Immature natural killer cell (primary cell): ENCODE measurements at regions not wholly inside any gene's neighbourhood (a gene's known extent, or its start where the extent isn't known, plus 50 kb on each side); places are given as distances from the start of the nearest gene placed in this dataset.
"Not testable (repeated sequence)": the region's sequence is repeated elsewhere in the genome, so short reads cannot be mapped to it uniquely, and the experiment has no call there.

ENCODE experiments used
- DNase-seq, 3 donors: peaks; one replicate each; pipeline ENCODE4 v3.0.0; 2022; ENCODE audit warnings: mixed read lengths in 1 of 3
- H3K27ac Mint-ChIP-seq, 6 donors: one replicate each; pipeline ENCODE4 v1.8.0; 2020; ENCODE audit warnings: mixed read lengths in 6 of 6, mild to moderate bottlenecking in 5 of 6, inconsistent platforms in 4 of 6, moderate library complexity in 3 of 6
- H3K27me3 Mint-ChIP-seq, 3 donors: one replicate each; pipeline ENCODE4 v1.8.0; 2020 to 2021; ENCODE audit warnings: low read depth in 3 of 3, mild to moderate bottlenecking in 3 of 3, mixed read lengths in 3 of 3, moderate library complexity in 3 of 3, inconsistent platforms in 1 of 3
- H3K36me3 Mint-ChIP-seq, 3 donors: one replicate each; pipeline ENCODE4 v1.8.0; 2020; ENCODE audit warnings: mixed read lengths in 3 of 3, inconsistent platforms in 2 of 3, mild to moderate bottlenecking in 2 of 3
- H3K4me1 Mint-ChIP-seq, 2 donors: one replicate each; pipeline ENCODE4 v1.8.0; 2020; ENCODE audit warnings: inconsistent platforms in 2 of 2, mild to moderate bottlenecking in 2 of 2, mixed read lengths in 2 of 2, moderate library complexity in 1 of 2
- H3K4me3 Mint-ChIP-seq, 5 donors: one replicate each; pipeline ENCODE4 v1.8.0; 2020; ENCODE audit warnings: mild to moderate bottlenecking in 5 of 5, mixed read lengths in 5 of 5, inconsistent platforms in 3 of 5, moderate library complexity in 3 of 5
- H3K9me3 Mint-ChIP-seq, 6 donors: one replicate each; pipeline ENCODE4 v1.8.0; 2020; ENCODE audit warnings: mild to moderate bottlenecking in 6 of 6, mixed read lengths in 6 of 6, inconsistent platforms in 4 of 6, moderate library complexity in 3 of 6

GRCh38 chr18:39574897-39575296 is 2009.3 kb upstream of the CELF4 start:
- Mint-ChIP-seq H3K9me3 (peaks cover 0 to 44% (median 8%) of the 10 kb centered on the region in 6 donors), H3K27me3 (peaks cover 0 to 2% (median 0%) of the 10 kb centered on the region in 3 donors), H3K27ac (no peak overlapping the region), H3K4me3 (no peak overlapping the region), H3K36me3 (no peaks in the 10 kb centered on the region), H3K4me1 (no peaks in the 10 kb centered on the region)
- no peak for DNase-seq

GRCh38 chr18:39571511-39571910 is 2005.9 kb upstream of the CELF4 start:
- Mint-ChIP-seq H3K4me3 (no peak overlapping the region), H3K4me1 (no peaks in the 10 kb centered on the region), H3K27ac (no peak overlapping the region), H3K9me3 (peaks cover 0 to 12% (median 5%) of the 10 kb centered on the region in 6 donors), H3K27me3 (peaks cover 0 to 2% (median 0%) of the 10 kb centered on the region in 3 donors), H3K36me3 (no peaks in the 10 kb centered on the region)
- DNase-seq = no peak

GRCh38 chr18:39565551-39566230 is 2000.1 kb upstream of the CELF4 start:
- not testable (repeated sequence) for H3K27me3 Mint-ChIP-seq, H3K4me3 Mint-ChIP-seq, H3K27ac Mint-ChIP-seq, DNase-seq, H3K36me3 Mint-ChIP-seq, H3K4me1 Mint-ChIP-seq
- peaks cover 1 to 18% (median 7%) of the 10 kb centered on the region in 6 donors for H3K9me3 Mint-ChIP-seq

GRCh38 chr18:39564716-39565115 is 1999.1 kb upstream of the CELF4 start:
- peaks cover 0 to 3% (median 0%) of the 10 kb centered on the region in 3 donors for H3K36me3 Mint-ChIP-seq
- H3K9me3 Mint-ChIP-seq = peaks cover 1 to 23% (median 9%) of the 10 kb centered on the region in 6 donors
- peaks cover 0 to 4% (median 3%) of the 10 kb centered on the region in 3 donors for H3K27me3 Mint-ChIP-seq
- no peaks in the 10 kb centered on the region for H3K4me1 Mint-ChIP-seq
- DNase-seq = no peak
- no peak overlapping the region for H3K4me3 Mint-ChIP-seq
- H3K27ac Mint-ChIP-seq = no peak overlapping the region

- Mint-ChIP-seq H3K36me3 (peaks cover 0 to 3% (median 0%) of the 10 kb centered on the region in 3 donors), H3K27ac (no peak overlapping the region), H3K4me3 (no peak overlapping the region), H3K4me1 (no peaks in the 10 kb centered on the region), H3K9me3 (peaks cover 1 to 30% (median 11%) of the 10 kb centered on the region in 6 donors), H3K27me3 (peaks cover 0 to 5% (median 4%) of the 10 kb centered on the region in 3 donors)
- DNase-seq = no peak
These were observed 1995.5 kb upstream of the CELF4 start for GRCh38 chr18:39561126-39561525.

GRCh38 chr18:39558658-39559057 is 1993.1 kb upstream of the CELF4 start:
- peaks cover 1 to 21% (median 4%) of the 10 kb centered on the region in 6 donors for H3K9me3 Mint-ChIP-seq
- DNase-seq = no peak
- H3K36me3 Mint-ChIP-seq = peaks cover 0 to 3% (median 0%) of the 10 kb centered on the region in 3 donors
- H3K4me1 Mint-ChIP-seq = no peaks in the 10 kb centered on the region
- peaks cover 0 to 2% (median 1%) of the 10 kb centered on the region in 3 donors for H3K27me3 Mint-ChIP-seq
- H3K27ac Mint-ChIP-seq = no peak overlapping the region
- H3K4me3 Mint-ChIP-seq = no peak overlapping the region

- Mint-ChIP-seq H3K4me3 (no peak overlapping the region), H3K27me3 (peaks cover 1 to 2% (median 2%) of the 10 kb centered on the region in 3 donors), H3K4me1 (no peaks in the 10 kb centered on the region), H3K27ac (no peak overlapping the region), H3K36me3 (no peaks in the 10 kb centered on the region), H3K9me3 (peaks cover 0 to 26% (median 9%) of the 10 kb centered on the region in 6 donors)
- DNase-seq = no peak
These were observed 1989.9 kb upstream of the CELF4 start for GRCh38 chr18:39555496-39555895.

GRCh38 chr18:39550701-39551100 is 1985.1 kb upstream of the CELF4 start:
- DNase-seq = no peak
- Mint-ChIP-seq H3K4me1 (no peaks in the 10 kb centered on the region), H3K36me3 (no peaks in the 10 kb centered on the region), H3K4me3 (no peak overlapping the region), H3K9me3 (peaks cover 3 to 38% (median 12%) of the 10 kb centered on the region in 6 donors), H3K27me3 (peaks cover 0 to 2% (median 0%) of the 10 kb centered on the region in 3 donors), H3K27ac (no peak overlapping the region)

- Mint-ChIP-seq H3K36me3 (no peaks in the 10 kb centered on the region), H3K9me3 (peaks cover 3 to 36% (median 13%) of the 10 kb centered on the region in 6 donors), H3K27me3 (peaks cover 0 to 4% (median 0%) of the 10 kb centered on the region in 3 donors), H3K4me3 (no peak overlapping the region), H3K27ac (no peak overlapping the region), H3K4me1 (no peaks in the 10 kb centered on the region)
- no peak for DNase-seq
These were observed 1983.5 kb upstream of the CELF4 start for GRCh38 chr18:39549144-39549543.

- H3K27ac Mint-ChIP-seq = no peak overlapping the region
- DNase-seq = no peak
- no peaks in the 10 kb centered on the region for H3K4me1 Mint-ChIP-seq
- H3K27me3 Mint-ChIP-seq = no peaks in the 10 kb centered on the region
- peaks cover 2 to 44% (median 7%) of the 10 kb centered on the region in 6 donors for H3K9me3 Mint-ChIP-seq
- no peak overlapping the region for H3K4me3 Mint-ChIP-seq
- H3K36me3 Mint-ChIP-seq = peaks cover 0 to 4% (median 3%) of the 10 kb centered on the region in 3 donors
These were observed 1966.1 kb upstream of the CELF4 start for GRCh38 chr18:39531659-39532058.

- no peak for DNase-seq
- no peak overlapping the region for H3K4me3 Mint-ChIP-seq
- peaks cover 2 to 50% (median 9%) of the 10 kb centered on the region in 6 donors for H3K9me3 Mint-ChIP-seq
- peaks cover 0 to 4% (median 3%) of the 10 kb centered on the region in 3 donors for H3K36me3 Mint-ChIP-seq
- H3K27ac Mint-ChIP-seq = no peak overlapping the region
- no peaks in the 10 kb centered on the region for H3K4me1 Mint-ChIP-seq
- no peaks in the 10 kb centered on the region for H3K27me3 Mint-ChIP-seq
These were observed 1963.8 kb upstream of the CELF4 start for GRCh38 chr18:39529358-39529757.

- Mint-ChIP-seq H3K36me3 (peaks cover 0 to 4% (median 3%) of the 10 kb centered on the region in 3 donors), H3K27me3 (no peaks in the 10 kb centered on the region), H3K4me1 (no peaks in the 10 kb centered on the region), H3K27ac (no peak overlapping the region), H3K9me3 (peaks cover 0 to 46% (median 8%) of the 10 kb centered on the region in 6 donors), H3K4me3 (no peak overlapping the region)
- DNase-seq = no peak
These were observed 1961.9 kb upstream of the CELF4 start for GRCh38 chr18:39527465-39527864.

- Mint-ChIP-seq H3K36me3 (peaks cover 0 to 4% (median 3%) of the 10 kb centered on the region in 3 donors), H3K27ac (no peak overlapping the region), H3K27me3 (no peaks in the 10 kb centered on the region), H3K9me3 (peaks cover 0 to 34% (median 8%) of the 10 kb centered on the region in 6 donors), H3K4me1 (no peaks in the 10 kb centered on the region), H3K4me3 (no peak overlapping the region)
- no peak for DNase-seq
These were observed 1958.8 kb upstream of the CELF4 start for GRCh38 chr18:39524370-39524769.

GRCh38 chr18:39523281-39523680 is 1957.7 kb upstream of the CELF4 start:
- DNase-seq = no peak
- Mint-ChIP-seq H3K27me3 (no peaks in the 10 kb centered on the region), H3K9me3 (peaks cover 4 to 38% (median 6%) of the 10 kb centered on the region in 6 donors), H3K4me1 (no peaks in the 10 kb centered on the region), H3K4me3 (no peak overlapping the region), H3K27ac (no peak overlapping the region), H3K36me3 (peaks cover 0 to 4% (median 0%) of the 10 kb centered on the region in 3 donors)
